ENCODE measurements at regions not wholly inside any gene's neighbourhood (a gene's known extent, or its start where the extent isn't known, plus 50 kb on each side); places are given as distances from the start of the nearest gene placed in this dataset.

DNA sequence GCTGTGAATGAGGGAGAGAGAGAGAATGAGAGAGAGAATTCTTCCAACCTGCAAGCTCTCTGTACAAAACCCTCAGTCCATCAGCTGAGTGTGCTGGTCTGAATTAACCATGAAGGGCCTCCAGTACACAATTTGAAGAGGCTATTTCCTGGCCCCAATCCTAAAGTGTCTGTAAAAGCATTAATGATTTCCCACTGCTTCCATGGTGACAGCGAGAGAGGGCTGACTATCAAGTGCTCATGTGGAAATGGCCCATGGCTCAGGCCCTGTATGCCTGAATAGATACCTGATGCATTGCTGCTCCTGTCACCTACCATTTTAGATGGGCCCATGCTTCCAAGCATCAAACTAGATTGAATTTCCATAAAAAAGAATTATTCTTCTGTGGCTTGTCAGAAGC lies 592.4 kb downstream of the KIF4B start:
- H3K27me3 ChIP-seq (ENCODE audit: control insufficient read depth in 2 of 2, insufficient read depth in 2 of 2, low read length in 2 of 2) = no peaks in the 10 kb centered on the region
- H3K4me1 ChIP-seq (replicated peaks in 1 of 2; ENCODE audit: control insufficient read depth in 2 of 2, insufficient read depth in 2 of 2, low read length in 2 of 2) = no peaks in the 10 kb centered on the region
- H3K36me3 ChIP-seq (ENCODE audit: control insufficient read depth, insufficient read depth, low read length) = no peaks in the 10 kb centered on the region
- H3K9ac ChIP-seq (ENCODE audit: insufficient read depth in 1 of 2, low read depth in 2 of 2, low read length in 2 of 2) = no peak overlapping the region
- no peak overlapping the region for H2AFZ ChIP-seq (ENCODE audit: low read depth, low read length)
- no peak overlapping the region for H3K4me3 ChIP-seq
- intact Hi-C loops (cut with micrococcal nuclease) = no loop called here
- WGBS (ENCODE audit: insufficient coverage, low coverage, missing lambda C conversion rate) = 0% methylated on average over 1 of the region's 1 CpG
- in situ Hi-C loops (cut with MboI) = no loop called here
- no peak overlapping the region for H3K27ac ChIP-seq (ENCODE audit: extremely low read depth, low read depth, low read length)
- ChIA-PET POLR2A (no interaction called here), CTCF (ENCODE audit: low intra/inter-chr PET ratio) (no interaction called here)
- H4K20me1 ChIP-seq (replicated peaks; ENCODE audit: control insufficient read depth, insufficient read depth, low read length) = no peaks in the 10 kb centered on the region
- DNase-seq (ENCODE audit: extremely low read depth in 1 of 4, low spot score in 3 of 4) = no peak
- H3K9me3 ChIP-seq (replicated peaks; ENCODE audit: control insufficient read depth, insufficient read depth, low read depth, low read length) = 0 out of 2 replicates have a peak, but pooled peaks cover 1% of the 10 kb centered on the region
- no peak for FAIRE-seq
- ATAC-seq = no peak
- no TSS peak for BruUV-seq (replicated peaks)
- H3K4me2 ChIP-seq (ENCODE audit: insufficient read depth, low read length) = no peak overlapping the region
- H3K9me1 ChIP-seq (ENCODE audit: control insufficient read depth, insufficient read depth, low read length) = no peaks in the 10 kb centered on the region
- H3K79me2 ChIP-seq (ENCODE audit: control insufficient read depth, insufficient read depth, low read length) = no peaks in the 10 kb centered on the region
- TF ChIP-seq, protein P1, sequence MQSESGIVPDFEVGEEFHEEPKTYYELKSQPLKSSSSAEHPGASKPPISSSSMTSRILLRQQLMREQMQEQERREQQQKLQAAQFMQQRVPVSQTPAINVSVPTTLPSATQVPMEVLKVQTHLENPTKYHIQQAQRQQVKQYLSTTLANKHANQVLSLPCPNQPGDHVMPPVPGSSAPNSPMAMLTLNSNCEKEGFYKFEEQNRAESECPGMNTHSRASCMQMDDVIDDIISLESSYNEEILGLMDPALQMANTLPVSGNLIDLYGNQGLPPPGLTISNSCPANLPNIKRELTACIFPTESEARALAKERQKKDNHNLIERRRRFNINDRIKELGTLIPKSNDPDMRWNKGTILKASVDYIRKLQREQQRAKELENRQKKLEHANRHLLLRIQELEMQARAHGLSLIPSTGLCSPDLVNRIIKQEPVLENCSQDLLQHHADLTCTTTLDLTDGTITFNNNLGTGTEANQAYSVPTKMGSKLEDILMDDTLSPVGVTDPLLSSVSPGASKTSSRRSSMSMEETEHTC (IDR thresholded peaks at IDR 0.05) = no peak
- TF ChIP-seq DNMT1 (IDR thresholded peaks at IDR 0.05) (no peak), ZNF311 (CRISPR knock-in tag; IDR thresholded peaks at IDR 0.05) (no peak), TRIM28 (IDR thresholded peaks at IDR 0.05) (no peak), ZBED1 (IDR thresholded peaks at IDR 0.05) (no peak), ZNF785 (CRISPR knock-in tag; IDR thresholded peaks at IDR 0.05) (no peak), TAL1 (IDR thresholded peaks at IDR 0.05) (no peak), TEAD2 (tag; IDR thresholded peaks at IDR 0.05) (no peak), FIP1L1 (IDR thresholded peaks at IDR 0.05; ENCODE audit: low read depth, low read length, poor library complexity, severe bottlenecking) (no peak)
- TF ChIP-seq, protein P2, sequence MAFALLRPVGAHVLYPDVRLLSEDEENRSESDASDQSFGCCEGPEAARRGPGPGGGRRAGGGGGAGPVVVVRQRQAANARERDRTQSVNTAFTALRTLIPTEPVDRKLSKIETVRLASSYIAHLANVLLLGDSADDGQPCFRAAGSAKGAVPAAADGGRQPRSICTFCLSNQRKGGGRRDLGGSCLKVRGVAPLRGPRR (CRISPR knock-in tag; IDR thresholded peaks at IDR 0.05) = no peak
- TF ChIP-seq, protein P3, sequence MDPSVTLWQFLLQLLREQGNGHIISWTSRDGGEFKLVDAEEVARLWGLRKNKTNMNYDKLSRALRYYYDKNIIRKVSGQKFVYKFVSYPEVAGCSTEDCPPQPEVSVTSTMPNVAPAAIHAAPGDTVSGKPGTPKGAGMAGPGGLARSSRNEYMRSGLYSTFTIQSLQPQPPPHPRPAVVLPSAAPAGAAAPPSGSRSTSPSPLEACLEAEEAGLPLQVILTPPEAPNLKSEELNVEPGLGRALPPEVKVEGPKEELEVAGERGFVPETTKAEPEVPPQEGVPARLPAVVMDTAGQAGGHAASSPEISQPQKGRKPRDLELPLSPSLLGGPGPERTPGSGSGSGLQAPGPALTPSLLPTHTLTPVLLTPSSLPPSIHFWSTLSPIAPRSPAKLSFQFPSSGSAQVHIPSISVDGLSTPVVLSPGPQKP (CRISPR knock-in tag; IDR thresholded peaks at IDR 0.05) = no peak
- TF ChIP-seq, protein P4, sequence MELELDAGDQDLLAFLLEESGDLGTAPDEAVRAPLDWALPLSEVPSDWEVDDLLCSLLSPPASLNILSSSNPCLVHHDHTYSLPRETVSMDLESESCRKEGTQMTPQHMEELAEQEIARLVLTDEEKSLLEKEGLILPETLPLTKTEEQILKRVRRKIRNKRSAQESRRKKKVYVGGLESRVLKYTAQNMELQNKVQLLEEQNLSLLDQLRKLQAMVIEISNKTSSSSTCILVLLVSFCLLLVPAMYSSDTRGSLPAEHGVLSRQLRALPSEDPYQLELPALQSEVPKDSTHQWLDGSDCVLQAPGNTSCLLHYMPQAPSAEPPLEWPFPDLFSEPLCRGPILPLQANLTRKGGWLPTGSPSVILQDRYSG (tag; conservative IDR thresholded peaks at IDR 0.05; ENCODE audit: low read depth) = no peak
- TF ChIP-seq, protein P5, sequence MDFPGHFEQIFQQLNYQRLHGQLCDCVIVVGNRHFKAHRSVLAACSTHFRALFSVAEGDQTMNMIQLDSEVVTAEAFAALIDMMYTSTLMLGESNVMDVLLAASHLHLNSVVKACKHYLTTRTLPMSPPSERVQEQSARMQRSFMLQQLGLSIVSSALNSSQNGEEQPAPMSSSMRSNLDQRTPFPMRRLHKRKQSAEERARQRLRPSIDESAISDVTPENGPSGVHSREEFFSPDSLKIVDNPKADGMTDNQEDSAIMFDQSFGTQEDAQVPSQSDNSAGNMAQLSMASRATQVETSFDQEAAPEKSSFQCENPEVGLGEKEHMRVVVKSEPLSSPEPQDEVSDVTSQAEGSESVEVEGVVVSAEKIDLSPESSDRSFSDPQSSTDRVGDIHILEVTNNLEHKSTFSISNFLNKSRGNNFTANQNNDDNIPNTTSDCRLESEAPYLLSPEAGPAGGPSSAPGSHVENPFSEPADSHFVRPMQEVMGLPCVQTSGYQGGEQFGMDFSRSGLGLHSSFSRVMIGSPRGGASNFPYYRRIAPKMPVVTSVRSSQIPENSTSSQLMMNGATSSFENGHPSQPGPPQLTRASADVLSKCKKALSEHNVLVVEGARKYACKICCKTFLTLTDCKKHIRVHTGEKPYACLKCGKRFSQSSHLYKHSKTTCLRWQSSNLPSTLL (IDR thresholded peaks at IDR 0.05) = no peak
- TF ChIP-seq, protein P6, sequence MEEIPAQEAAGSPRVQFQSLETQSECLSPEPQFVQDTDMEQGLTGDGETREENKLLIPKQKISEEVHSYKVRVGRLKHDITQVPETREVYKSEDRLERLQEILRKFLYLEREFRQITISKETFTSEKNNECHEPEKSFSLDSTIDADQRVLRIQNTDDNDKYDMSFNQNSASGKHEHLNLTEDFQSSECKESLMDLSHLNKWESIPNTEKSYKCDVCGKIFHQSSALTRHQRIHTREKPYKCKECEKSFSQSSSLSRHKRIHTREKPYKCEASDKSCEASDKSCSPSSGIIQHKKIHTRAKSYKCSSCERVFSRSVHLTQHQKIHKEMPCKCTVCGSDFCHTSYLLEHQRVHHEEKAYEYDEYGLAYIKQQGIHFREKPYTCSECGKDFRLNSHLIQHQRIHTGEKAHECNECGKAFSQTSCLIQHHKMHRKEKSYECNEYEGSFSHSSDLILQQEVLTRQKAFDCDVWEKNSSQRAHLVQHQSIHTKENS (CRISPR knock-in tag; IDR thresholded peaks at IDR 0.05) = no peak
- TF ChIP-seq, protein P7, sequence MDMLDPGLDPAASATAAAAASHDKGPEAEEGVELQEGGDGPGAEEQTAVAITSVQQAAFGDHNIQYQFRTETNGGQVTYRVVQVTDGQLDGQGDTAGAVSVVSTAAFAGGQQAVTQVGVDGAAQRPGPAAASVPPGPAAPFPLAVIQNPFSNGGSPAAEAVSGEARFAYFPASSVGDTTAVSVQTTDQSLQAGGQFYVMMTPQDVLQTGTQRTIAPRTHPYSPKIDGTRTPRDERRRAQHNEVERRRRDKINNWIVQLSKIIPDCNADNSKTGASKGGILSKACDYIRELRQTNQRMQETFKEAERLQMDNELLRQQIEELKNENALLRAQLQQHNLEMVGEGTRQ (CRISPR knock-in tag; IDR thresholded peaks at IDR 0.05) = no peak
